ENCODE measurements at regions not wholly inside any gene's neighbourhood (a gene's known extent, or its start where the extent isn't known, plus 50 kb on each side); places are given as distances from the start of the nearest gene placed in this dataset.

DNA sequence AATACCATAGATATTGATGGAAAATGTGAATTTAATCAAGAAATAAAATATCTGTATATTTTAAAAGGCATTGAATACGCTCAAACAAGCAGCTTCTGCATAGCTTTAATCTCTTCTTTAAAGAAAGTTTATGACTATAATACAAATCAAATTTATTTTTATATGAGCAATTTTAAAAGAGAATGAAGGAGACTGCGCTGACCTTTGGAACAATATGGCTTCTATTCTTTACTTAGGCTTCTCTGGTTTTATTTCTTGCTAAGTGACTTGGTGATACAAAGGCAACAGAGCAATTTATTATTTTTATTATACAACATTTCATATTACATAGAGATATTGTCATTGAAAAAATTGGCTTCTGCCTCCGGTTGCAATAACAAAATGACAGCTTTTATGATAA is 776.7 kb downstream of the TBC1D32 start (continued):
- TF ChIP-seq, protein P1, sequence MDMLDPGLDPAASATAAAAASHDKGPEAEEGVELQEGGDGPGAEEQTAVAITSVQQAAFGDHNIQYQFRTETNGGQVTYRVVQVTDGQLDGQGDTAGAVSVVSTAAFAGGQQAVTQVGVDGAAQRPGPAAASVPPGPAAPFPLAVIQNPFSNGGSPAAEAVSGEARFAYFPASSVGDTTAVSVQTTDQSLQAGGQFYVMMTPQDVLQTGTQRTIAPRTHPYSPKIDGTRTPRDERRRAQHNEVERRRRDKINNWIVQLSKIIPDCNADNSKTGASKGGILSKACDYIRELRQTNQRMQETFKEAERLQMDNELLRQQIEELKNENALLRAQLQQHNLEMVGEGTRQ (IDR thresholded peaks at IDR 0.05; ENCODE audit: low read length) = no peak
- TF ChIP-seq SUZ12 (IDR thresholded peaks at IDR 0.05; ENCODE audit: low read length) (no peak), ZNF274 (IDR thresholded peaks at IDR 0.05; ENCODE audit: borderline replicate concordance, extremely low read depth, low read length) (no peak), RAD21 (IDR thresholded peaks at IDR 0.05 in 1 of 2, conservative IDR thresholded peaks at IDR 0.05 in 1 of 2; ENCODE audit: low read depth in 2 of 2, low read length in 2 of 2) (no peak), SIX5 (IDR thresholded peaks at IDR 0.05; ENCODE audit: low read depth, low read length) (no peak), KDM4A (IDR thresholded peaks at IDR 0.05; ENCODE audit: low read depth, low read length, severe bottlenecking) (no peak)
- TF ChIP-seq, protein P2, sequence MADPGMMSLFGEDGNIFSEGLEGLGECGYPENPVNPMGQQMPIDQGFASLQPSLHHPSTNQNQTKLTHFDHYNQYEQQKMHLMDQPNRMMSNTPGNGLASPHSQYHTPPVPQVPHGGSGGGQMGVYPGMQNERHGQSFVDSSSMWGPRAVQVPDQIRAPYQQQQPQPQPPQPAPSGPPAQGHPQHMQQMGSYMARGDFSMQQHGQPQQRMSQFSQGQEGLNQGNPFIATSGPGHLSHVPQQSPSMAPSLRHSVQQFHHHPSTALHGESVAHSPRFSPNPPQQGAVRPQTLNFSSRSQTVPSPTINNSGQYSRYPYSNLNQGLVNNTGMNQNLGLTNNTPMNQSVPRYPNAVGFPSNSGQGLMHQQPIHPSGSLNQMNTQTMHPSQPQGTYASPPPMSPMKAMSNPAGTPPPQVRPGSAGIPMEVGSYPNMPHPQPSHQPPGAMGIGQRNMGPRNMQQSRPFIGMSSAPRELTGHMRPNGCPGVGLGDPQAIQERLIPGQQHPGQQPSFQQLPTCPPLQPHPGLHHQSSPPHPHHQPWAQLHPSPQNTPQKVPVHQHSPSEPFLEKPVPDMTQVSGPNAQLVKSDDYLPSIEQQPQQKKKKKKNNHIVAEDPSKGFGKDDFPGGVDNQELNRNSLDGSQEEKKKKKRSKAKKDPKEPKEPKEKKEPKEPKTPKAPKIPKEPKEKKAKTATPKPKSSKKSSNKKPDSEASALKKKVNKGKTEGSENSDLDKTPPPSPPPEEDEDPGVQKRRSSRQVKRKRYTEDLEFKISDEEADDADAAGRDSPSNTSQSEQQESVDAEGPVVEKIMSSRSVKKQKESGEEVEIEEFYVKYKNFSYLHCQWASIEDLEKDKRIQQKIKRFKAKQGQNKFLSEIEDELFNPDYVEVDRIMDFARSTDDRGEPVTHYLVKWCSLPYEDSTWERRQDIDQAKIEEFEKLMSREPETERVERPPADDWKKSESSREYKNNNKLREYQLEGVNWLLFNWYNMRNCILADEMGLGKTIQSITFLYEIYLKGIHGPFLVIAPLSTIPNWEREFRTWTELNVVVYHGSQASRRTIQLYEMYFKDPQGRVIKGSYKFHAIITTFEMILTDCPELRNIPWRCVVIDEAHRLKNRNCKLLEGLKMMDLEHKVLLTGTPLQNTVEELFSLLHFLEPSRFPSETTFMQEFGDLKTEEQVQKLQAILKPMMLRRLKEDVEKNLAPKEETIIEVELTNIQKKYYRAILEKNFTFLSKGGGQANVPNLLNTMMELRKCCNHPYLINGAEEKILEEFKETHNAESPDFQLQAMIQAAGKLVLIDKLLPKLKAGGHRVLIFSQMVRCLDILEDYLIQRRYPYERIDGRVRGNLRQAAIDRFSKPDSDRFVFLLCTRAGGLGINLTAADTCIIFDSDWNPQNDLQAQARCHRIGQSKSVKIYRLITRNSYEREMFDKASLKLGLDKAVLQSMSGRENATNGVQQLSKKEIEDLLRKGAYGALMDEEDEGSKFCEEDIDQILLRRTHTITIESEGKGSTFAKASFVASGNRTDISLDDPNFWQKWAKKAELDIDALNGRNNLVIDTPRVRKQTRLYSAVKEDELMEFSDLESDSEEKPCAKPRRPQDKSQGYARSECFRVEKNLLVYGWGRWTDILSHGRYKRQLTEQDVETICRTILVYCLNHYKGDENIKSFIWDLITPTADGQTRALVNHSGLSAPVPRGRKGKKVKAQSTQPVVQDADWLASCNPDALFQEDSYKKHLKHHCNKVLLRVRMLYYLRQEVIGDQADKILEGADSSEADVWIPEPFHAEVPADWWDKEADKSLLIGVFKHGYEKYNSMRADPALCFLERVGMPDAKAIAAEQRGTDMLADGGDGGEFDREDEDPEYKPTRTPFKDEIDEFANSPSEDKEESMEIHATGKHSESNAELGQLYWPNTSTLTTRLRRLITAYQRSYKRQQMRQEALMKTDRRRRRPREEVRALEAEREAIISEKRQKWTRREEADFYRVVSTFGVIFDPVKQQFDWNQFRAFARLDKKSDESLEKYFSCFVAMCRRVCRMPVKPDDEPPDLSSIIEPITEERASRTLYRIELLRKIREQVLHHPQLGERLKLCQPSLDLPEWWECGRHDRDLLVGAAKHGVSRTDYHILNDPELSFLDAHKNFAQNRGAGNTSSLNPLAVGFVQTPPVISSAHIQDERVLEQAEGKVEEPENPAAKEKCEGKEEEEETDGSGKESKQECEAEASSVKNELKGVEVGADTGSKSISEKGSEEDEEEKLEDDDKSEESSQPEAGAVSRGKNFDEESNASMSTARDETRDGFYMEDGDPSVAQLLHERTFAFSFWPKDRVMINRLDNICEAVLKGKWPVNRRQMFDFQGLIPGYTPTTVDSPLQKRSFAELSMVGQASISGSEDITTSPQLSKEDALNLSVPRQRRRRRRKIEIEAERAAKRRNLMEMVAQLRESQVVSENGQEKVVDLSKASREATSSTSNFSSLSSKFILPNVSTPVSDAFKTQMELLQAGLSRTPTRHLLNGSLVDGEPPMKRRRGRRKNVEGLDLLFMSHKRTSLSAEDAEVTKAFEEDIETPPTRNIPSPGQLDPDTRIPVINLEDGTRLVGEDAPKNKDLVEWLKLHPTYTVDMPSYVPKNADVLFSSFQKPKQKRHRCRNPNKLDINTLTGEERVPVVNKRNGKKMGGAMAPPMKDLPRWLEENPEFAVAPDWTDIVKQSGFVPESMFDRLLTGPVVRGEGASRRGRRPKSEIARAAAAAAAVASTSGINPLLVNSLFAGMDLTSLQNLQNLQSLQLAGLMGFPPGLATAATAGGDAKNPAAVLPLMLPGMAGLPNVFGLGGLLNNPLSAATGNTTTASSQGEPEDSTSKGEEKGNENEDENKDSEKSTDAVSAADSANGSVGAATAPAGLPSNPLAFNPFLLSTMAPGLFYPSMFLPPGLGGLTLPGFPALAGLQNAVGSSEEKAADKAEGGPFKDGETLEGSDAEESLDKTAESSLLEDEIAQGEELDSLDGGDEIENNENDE (IDR thresholded peaks at IDR 0.05; ENCODE audit: insufficient replicate concordance, low read length) = no peak
